Progenitor cell of endocrine pancreas (in vitro differentiated cells): ENCODE measurements at regions not wholly inside any gene's neighbourhood (a gene's known extent, or its start where the extent isn't known, plus 50 kb on each side); places are given as distances from the start of the nearest gene placed in this dataset.
"Not testable (repeated sequence)": the region's sequence is repeated elsewhere in the genome, so short reads cannot be mapped to it uniquely, and the experiment has no call there.

Experiments
- DNase-seq: peaks from one replicate; pipeline ENCODE4 v3.0.0; 2021; ENCODE audit warnings: low spot score; ENCODE audit not compliant: unreplicated experiment
- H3K27ac Mint-ChIP-seq: 2 replicates; pipeline ENCODE4 v1.8.0; 2021; ENCODE audit warnings: mild to moderate bottlenecking, moderate library complexity, mixed read lengths
- H3K27me3 Mint-ChIP-seq: 2 replicates; pipeline ENCODE4 v1.8.0; 2021; ENCODE audit warnings: mixed read lengths
- H3K36me3 Mint-ChIP-seq: 2 replicates; pipeline ENCODE4 v1.8.0; 2022; ENCODE audit warnings: mixed read lengths; ENCODE audit not compliant: insufficient read depth
- H3K4me1 Mint-ChIP-seq: 2 replicates; pipeline ENCODE4 v1.8.0; 2021; ENCODE audit warnings: low read depth, mixed read lengths
- H3K4me3 Mint-ChIP-seq: 2 replicates; pipeline ENCODE4 v1.8.0; 2021; ENCODE audit warnings: low read depth, mild to moderate bottlenecking, moderate library complexity, mixed read lengths
- H3K9me3 Mint-ChIP-seq: 2 replicates; pipeline ENCODE4 v1.8.0; 2021; ENCODE audit warnings: low read depth, mixed read lengths
- TF ChIP-seq, protein P1 (sequence below): fragments of 200-600 bp; sonication (generic); IDR thresholded peaks from one replicate; pipeline ENCODE4 v1.5.0; 2021; ENCODE audit warnings: antibody characterized with exemption, mild to moderate bottlenecking; ENCODE audit not compliant: unreplicated experiment

DNA sequence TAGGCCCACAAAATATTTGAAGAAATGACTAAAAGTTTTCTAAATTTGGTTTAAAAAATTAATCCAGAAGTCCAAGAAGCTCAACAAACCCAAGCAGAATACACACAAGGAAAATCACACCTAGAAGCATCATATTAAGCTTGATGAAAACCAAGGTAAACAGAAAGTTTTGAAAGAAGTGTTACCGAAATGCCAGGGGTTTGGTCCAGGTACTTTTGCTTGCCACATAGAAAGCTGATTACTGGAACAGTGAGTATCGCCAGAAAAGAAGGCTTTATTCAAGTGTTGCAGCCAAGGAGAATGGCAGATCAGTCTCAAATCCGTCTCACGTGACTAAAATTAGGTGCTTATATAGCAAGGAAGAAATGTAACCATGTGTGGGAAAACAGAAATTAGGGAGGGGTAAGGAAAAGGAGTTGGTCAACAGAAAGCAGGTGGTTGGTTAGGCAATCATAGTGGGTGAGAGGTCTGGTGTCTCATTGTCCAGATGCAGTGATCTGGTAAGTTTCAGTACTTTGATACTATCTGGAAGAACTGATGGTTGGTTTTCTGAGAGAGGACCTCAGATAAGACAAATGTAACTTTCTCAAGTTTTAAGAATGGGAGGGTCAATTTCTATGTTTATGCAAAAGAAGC, 96.9 kb upstream of the MYRIP start:
- Mint-ChIP-seq H3K36me3 (no peaks in the 10 kb centered on the region), H3K4me3 (no peak overlapping the region), H3K27me3 (peaks cover 15% of the 10 kb centered on the region), H3K9me3 (peaks cover 5% of the 10 kb centered on the region), H3K4me1 (peaks cover 3% of the 10 kb centered on the region), H3K27ac (no peak overlapping the region)
- TF ChIP-seq, protein P1, sequence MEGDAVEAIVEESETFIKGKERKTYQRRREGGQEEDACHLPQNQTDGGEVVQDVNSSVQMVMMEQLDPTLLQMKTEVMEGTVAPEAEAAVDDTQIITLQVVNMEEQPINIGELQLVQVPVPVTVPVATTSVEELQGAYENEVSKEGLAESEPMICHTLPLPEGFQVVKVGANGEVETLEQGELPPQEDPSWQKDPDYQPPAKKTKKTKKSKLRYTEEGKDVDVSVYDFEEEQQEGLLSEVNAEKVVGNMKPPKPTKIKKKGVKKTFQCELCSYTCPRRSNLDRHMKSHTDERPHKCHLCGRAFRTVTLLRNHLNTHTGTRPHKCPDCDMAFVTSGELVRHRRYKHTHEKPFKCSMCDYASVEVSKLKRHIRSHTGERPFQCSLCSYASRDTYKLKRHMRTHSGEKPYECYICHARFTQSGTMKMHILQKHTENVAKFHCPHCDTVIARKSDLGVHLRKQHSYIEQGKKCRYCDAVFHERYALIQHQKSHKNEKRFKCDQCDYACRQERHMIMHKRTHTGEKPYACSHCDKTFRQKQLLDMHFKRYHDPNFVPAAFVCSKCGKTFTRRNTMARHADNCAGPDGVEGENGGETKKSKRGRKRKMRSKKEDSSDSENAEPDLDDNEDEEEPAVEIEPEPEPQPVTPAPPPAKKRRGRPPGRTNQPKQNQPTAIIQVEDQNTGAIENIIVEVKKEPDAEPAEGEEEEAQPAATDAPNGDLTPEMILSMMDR: no peak
- DNase-seq: no peak

DNA sequence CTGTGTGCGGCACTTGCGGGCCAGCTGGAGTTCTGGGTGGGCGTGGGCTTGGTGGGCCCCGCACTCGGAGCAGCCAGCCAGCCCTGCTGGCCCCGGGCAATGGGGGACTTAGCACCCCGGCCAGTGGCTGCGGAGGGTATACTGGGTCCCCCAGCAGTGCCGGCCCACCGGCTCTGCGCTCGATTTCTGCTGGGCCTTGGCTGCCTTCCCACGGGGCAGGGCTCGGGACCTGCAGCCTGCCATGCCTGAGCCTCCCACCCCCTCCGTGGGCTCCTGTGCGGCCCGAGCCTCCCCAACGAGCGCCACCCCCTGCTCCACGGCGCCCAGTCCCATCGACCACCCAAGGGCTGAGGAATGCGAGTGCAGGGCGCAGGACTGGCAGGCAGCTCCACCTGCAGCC, 96.1 kb upstream of the MYRIP start:
- not testable (repeated sequence) for H3K9me3 Mint-ChIP-seq, DNase-seq, H3K4me3 Mint-ChIP-seq, H3K36me3 Mint-ChIP-seq, H3K4me1 Mint-ChIP-seq, H3K27ac Mint-ChIP-seq
- peaks cover 17% of the 10 kb centered on the region for H3K27me3 Mint-ChIP-seq

DNA sequence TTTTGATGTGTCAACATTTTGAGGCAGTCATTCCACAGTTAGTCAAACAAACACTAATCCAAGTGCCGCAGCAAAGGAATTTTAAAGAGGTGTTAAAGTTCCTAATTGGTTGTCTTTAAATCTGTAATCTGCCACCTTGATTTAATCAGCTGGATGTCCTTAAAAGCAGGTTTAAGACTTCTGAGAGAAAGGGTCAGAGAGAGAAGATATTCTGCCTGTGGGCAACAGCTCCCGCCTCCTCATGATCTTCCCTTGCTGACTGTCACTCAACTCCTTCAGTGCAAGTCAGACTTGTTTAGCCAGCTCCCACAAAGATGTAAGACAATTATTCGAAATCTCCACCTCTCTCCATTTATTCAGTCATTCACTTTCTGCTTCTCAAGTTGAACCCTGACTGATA, 92.6 kb upstream of the MYRIP start:
- Mint-ChIP-seq H3K9me3 (peaks cover 5% of the 10 kb centered on the region), H3K4me3 (no peak overlapping the region), H3K36me3 (no peaks in the 10 kb centered on the region), H3K27me3 (peaks cover 12% of the 10 kb centered on the region), H3K27ac (no peak overlapping the region), H3K4me1 (peaks cover 3% of the 10 kb centered on the region)
- TF ChIP-seq, protein P1: no peak
- no peak for DNase-seq

DNA sequence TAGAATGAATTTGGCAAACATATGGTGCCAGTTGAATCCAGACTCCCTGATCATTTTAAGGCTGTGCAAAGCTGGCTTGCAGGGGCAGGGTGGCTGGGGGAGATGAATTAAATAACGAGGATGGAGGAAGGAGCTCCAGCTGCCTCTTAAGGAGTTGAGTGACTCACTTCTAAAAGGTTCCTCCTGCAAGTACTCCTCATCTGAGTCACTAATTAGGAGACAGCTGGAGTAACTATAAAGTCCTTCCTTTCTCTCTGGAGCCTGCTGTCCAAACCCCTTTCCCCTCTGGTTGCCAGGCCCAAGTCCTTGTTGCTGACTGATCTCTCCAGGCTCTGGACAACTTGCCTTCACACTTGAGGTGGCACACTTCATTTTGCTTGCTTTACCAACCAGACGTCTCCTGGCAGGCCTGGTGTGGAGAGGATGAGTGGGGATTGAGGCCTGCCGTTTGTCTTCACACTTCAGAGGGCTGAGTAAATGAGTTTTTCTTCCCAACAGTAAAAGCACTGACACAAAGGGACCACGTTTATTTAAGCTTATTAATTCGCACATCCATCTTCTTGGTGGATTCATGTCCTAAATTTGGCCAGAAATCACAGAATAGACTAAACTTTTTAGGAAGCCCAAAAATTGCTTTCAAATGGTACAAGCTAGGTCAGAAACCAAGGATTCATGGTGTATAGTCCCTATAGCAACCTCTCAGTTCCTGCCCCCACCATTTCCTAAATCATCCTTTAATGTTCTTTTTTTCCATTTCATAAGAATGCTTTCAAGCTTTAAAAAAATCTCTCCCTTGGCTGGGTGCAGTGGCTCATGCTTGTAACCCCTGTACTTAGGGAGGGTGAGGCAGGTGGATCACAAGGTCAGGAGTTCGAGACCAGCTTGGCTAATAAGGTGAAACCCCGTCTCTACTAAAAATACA, 90.5 kb upstream of the MYRIP start:
- Mint-ChIP-seq H3K36me3 (no peaks in the 10 kb centered on the region), H3K9me3 (no peaks in the 10 kb centered on the region), H3K27me3 (peaks cover 9% of the 10 kb centered on the region), H3K27ac (no peak overlapping the region), H3K4me1 (peaks cover 3% of the 10 kb centered on the region), H3K4me3 (no peak overlapping the region)
- TF ChIP-seq, protein P1: no peak
- DNase-seq: no peak

DNA sequence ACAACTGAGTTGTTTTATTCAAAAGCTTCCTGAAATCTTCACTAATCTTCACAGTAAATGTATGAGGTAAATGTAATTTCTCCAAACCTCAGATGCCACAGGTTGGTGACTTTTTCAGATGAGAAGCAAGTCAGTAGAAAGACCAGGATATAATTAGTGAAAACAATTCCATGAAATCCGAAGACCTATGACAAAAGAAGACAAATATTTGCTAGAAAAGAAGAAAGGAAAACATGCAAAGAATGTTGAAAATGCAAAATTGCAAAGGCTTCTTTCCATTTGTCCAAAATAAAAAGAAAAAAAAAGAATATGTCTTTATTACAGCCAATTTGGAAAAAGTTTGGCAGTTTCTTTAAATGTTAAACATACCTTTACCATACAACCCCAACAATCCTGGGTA, 88.3 kb upstream of the MYRIP start:
- peaks cover 22% of the 10 kb centered on the region for H3K27me3 Mint-ChIP-seq
- TF ChIP-seq, protein P1: no peak
- H3K9me3 Mint-ChIP-seq: no peaks in the 10 kb centered on the region
- no peak overlapping the region for H3K4me3 Mint-ChIP-seq
- no peaks in the 10 kb centered on the region for H3K36me3 Mint-ChIP-seq
- peaks cover 3% of the 10 kb centered on the region for H3K4me1 Mint-ChIP-seq
- no peak for DNase-seq
- H3K27ac Mint-ChIP-seq: no peak overlapping the region
